HCEC 1CT (cell line): ENCODE measurements at regions not wholly inside any gene's neighbourhood (a gene's known extent, or its start where the extent isn't known, plus 50 kb on each side); places are given as distances from the start of the nearest gene placed in this dataset.

ENCODE experiments used
- DNase-seq: peaks from one replicate; pipeline ENCODE4 v3.0.0-alpha.2; 2017

- peak; percentile 67 for DNase-seq
Observed at GRCh38 chr17:12388226-12388625, 277.5 kb upstream of the MYOCD start.

GRCh38 chr17:12389421-12389820 lies 276.3 kb upstream of the MYOCD start:
- no peak for DNase-seq

GRCh38 chr17:12390631-12391030 lies 275.1 kb upstream of the MYOCD start:
- no peak for DNase-seq

DNA sequence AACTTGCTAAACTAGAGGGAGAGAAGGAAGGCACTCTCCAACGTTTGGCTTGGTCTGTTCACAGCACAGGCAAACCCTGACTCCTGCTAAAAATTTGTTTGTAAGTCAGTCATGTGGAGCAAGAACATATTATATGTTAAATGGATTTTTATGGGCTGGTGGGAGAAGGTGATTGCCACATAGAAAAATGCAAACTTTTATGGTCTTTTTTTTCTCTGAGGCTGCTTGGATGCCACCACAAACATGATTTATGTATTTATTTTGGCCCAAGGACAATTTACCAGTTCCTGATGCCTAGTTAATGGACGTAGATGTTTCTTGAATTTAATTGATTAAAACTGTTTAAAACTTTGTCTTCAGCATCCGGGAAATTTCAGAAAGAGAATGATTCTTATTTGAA lies 274.2 kb upstream of the MYOCD start:
- DNase-seq, result no peak

GRCh38 chr17:12395733-12396354 lies 269.8 kb upstream of the MYOCD start:
- no peak for DNase-seq

GRCh38 chr17:12398441-12399051 lies 267.1 kb upstream of the MYOCD start:
- DNase-seq, result no peak

- peak; percentile 96 for DNase-seq
Observed at GRCh38 chr17:12402963-12403622, 262.6 kb upstream of the MYOCD start.

GRCh38 chr17:12403881-12404398 lies 261.8 kb upstream of the MYOCD start:
- no peak for DNase-seq

DNA sequence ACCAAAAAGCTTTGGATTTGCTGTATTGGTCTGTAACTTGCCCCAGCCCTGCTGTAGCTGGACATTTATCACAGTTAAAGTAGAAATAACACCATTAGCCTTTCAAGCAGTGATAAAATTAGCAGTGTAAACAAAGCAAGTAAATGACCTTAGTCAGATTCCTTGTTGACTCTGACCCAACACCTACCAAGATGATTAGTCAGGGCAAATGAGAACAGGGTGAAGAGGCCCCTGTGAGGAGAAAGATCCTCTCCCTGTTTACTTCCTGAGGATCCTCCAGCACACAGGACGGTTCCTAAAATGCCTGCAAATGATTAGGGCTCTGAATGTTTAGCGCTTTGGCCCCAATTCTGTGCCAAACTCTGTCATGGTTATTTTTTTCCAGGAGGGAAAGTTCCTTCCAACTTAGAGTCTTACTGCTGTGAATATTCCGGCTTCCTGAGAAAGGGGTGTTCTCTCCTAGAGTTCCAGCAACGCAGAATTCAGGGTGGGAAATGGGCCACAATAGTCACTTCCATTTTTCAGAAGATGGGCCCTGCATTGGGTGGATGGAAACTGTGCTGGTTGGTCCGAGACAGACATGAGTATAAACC lies 259.0 kb upstream of the MYOCD start:
- DNase-seq, result peak; percentile 61

DNA sequence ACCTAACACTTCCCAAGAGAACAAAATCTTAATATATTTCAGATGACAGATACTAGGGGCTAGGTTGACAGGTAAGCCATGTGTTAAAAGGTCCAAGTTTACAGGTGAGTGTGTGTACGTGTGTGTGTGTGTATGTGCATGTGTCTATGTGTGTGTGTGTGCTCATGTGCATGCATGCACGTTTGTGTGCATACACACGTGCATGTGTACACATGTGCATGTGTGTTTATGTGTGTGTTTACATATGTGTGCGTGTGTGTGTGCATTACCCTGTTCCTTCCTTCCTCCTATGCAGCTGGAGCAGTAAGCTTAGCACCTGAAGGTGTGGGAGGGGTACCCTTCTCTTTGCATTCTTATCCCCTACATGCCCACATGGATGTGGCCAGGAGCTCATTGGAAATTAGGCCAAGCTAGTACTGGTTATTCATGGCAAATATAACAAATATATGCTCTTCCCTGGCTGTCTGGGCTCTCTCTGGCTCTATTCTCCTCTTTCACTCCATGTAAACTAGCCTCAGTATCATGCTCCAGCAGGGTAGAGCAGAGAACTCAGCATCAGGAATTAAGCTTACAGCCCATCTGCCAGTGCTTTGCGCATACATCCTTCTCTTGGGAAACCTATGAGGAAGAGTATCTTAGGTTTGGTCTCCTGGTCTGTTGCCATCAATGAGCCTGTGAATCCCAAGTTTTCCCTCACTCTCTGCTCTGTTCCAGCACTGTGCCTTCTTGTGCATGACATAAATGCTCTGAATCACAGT lies 258.0 kb upstream of the MYOCD start:
- no peak for DNase-seq

DNA sequence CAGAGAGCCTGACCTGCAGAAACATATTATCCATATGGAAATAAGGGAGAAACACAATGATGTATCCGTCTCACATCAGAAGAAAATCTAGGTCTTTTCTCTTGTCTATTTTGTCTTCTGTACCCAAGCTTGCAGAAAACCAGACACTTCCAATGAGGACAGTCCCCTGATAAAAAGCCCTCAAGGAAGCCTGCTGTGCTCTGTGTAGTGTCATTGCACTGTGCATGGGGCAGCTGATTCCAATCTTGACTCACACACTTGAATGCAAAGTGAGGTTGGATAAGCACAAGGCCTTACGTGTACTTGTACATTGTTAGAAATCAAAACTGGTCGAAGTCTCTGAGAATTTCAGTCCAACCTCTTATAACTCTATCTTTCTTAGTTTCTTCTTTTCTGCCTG lies 256.6 kb upstream of the MYOCD start:
- DNase-seq, result no peak

- DNase-seq, result no peak
Observed at GRCh38 chr17:12410717-12411116, 255.0 kb upstream of the MYOCD start.

- DNase-seq, result peak; percentile 79
Observed at GRCh38 chr17:12415031-12415430, 250.7 kb upstream of the MYOCD start.

GRCh38 chr17:12421077-12421476 lies 244.6 kb upstream of the MYOCD start:
- DNase-seq, result no peak

DNA sequence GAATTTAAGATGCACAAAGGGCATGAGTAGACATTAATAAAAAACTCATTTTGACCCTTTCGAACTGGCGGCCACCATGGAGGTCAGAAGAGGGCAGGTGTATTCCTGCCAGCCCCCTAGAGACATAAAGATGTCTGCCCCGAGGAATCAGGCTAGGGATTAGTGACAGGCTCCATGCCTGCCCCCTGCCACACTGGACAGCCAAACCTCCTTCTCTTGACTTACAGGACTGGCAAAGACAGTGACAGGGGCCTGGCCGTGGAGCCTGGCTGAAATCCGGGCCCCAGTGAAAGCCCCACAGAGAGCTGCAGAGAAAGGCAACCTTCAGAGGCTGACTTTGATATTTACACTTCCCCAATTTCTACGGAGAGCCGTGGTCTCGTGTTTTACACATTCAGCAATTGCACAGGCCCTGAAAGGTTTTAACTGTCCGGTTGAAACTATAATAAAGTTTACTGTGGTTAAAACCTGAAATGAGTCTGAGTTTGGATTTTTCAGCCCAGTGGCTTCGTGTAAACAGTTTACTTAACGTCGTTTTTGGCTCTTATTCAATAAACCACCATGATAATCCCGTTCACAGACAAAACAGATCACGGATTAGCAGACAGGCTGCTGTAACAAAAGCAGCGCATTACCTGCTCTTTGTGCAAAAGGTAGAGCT lies 243.9 kb upstream of the MYOCD start:
- DNase-seq, result no peak

- DNase-seq, result no peak
Observed at GRCh38 chr17:12422651-12423050, 243.0 kb upstream of the MYOCD start.

GRCh38 chr17:12423337-12423736 lies 242.4 kb upstream of the MYOCD start:
- DNase-seq, result no peak

DNA sequence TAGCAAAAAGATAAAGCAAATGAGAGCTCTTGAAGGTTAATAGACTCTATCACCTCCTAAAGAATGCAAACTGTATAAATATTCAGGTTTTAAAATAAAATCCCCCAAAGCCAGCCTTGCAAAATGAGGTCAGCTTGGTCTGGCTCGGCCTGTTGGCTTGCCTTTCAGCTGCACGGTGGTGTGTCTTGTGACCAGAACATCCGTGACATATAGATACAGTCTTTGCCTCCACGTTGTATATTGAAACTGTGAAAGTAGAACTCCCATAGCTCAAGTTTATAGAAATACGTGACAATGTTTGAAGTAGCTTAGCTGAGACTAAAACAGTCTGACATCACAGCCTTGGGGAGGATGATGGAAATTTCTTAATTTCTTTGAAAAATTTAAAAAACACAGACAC lies 236.6 kb upstream of the MYOCD start:
- no peak for DNase-seq

DNA sequence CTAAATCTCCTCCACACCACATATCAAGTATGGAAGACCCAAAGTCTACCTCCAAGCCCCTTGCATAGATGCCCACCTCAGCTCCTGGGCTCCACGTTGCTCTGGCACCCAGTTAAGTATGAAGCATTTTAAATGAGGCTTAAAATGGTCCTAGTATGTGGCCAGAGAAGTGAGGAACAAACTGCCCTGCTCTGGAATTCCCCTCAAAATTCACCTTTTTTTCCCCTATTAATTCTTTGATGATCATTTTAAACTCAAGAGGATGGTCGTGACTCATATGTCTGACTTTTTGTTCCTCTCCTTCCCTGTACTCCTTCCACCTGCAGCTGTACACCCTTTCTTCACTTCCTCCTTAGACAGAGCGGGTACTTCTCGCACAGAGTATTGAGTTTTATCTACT lies 234.5 kb upstream of the MYOCD start:
- no peak for DNase-seq

- no peak for DNase-seq
Observed at GRCh38 chr17:12438212-12438611, 227.5 kb upstream of the MYOCD start.

DNA sequence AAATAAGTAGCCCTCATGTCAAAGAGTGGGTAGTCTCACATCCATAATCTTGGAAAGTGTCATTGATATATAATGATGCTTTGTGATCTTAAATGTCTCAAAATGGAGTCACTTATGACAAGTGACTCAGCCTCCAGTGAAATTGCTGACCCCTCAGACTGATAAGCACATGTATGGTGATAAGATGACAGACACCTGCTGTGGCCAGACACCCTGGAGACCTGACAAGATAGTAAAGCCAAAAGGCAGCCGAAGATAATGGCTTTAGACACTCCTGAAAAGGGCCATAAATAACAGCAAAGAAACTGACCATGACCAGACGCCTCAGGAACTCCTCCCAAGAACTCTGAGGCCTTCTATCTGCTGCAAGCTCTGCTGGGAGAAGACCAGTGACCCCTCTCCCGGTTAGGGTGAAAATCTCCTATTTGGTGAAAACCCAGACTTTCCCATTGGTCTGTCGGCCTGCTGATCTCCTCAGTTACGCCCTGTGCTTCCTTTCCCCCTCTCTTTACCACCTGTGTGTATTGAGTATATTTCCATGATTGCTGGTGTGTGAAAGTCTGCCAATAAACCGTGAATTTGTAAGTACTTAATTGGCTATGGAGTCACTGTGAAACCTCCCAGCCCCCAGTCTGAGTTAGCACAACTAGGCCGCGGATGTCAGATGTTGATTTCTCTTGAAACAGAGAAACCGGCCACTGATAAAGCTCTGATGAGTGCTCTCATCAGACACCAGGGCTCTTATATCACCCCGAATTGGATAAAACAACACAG lies 226.7 kb upstream of the MYOCD start:
- DNase-seq, result no peak

DNA sequence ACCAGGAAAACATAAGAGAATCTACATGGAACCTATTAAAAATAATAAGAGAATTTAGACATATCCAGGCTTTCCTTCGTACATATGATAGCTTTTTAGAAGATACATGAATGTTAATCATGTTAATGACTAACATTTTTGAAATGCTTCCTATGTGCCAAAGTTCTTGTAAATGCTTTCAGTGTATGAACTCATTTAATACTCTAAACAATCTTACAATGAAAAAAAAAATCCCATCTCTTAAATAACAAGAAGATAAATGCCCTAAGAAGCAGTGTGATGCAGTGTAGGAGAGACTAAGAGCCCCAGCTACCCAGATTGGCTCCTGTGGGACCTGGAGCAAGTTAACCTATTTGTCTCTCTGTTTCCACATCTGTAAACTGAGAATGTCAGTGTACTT lies 220.4 kb upstream of the MYOCD start:
- peak; percentile 57 for DNase-seq
